HG03571 (cell line): ENCODE measurements at regions not wholly inside any gene's neighbourhood (a gene's known extent, or its start where the extent isn't known, plus 50 kb on each side); places are given as distances from the start of the nearest gene placed in this dataset.
"Not testable (repeated sequence)": the region's sequence is repeated elsewhere in the genome, so short reads cannot be mapped to it uniquely, and the experiment has no call there.

Experiments
- ATAC-seq: cut with Tn5 transposase; IDR thresholded peaks from one replicate; pipeline ENCODE4 v1.9.1; 2021; ENCODE audit not compliant: unreplicated experiment

GRCh38 chr11:43053638-43054412, 258.0 kb upstream of the API5 start:
- no peak for ATAC-seq

- ATAC-seq, result no peak
These were observed 244.1 kb upstream of the API5 start for GRCh38 chr11:43067681-43068080.

GRCh38 chr11:43071338-43071737, 240.5 kb upstream of the API5 start:
- ATAC-seq, result no peak

- no peak for ATAC-seq
These were observed 239.7 kb upstream of the API5 start for GRCh38 chr11:43072096-43072495.

- ATAC-seq, result no peak
These were observed 238.9 kb upstream of the API5 start for GRCh38 chr11:43072911-43073310.

- ATAC-seq, result no peak
These were observed 237.0 kb upstream of the API5 start for GRCh38 chr11:43074810-43075209.

GRCh38 chr11:43101113-43101512, 210.7 kb upstream of the API5 start:
- ATAC-seq, result no peak

- no peak for ATAC-seq
These were observed 195.7 kb upstream of the API5 start for GRCh38 chr11:43116071-43116470.

- no peak for ATAC-seq
These were observed 192.4 kb upstream of the API5 start for GRCh38 chr11:43119275-43119970.

GRCh38 chr11:43122546-43122945, 189.2 kb upstream of the API5 start:
- ATAC-seq, result no peak

GRCh38 chr11:43123443-43123842, 188.4 kb upstream of the API5 start:
- ATAC-seq, result no peak

GRCh38 chr11:43124272-43124935, 187.4 kb upstream of the API5 start:
- ATAC-seq, result no peak

- no peak for ATAC-seq
These were observed 182.5 kb upstream of the API5 start for GRCh38 chr11:43129329-43129728.

- no peak for ATAC-seq
These were observed 181.2 kb upstream of the API5 start for GRCh38 chr11:43130616-43131015.

GRCh38 chr11:43135966-43136534, 175.7 kb upstream of the API5 start:
- peak; percentile 68 for ATAC-seq

- no peak for ATAC-seq
These were observed 173.1 kb upstream of the API5 start for GRCh38 chr11:43138621-43139140.

GRCh38 chr11:43145653-43146052, 166.1 kb upstream of the API5 start:
- peak; percentile 72 for ATAC-seq

- no peak for ATAC-seq
These were observed 161.1 kb upstream of the API5 start for GRCh38 chr11:43150697-43151096.

GRCh38 chr11:43164831-43165230, 147.0 kb upstream of the API5 start:
- ATAC-seq, result no peak

- ATAC-seq, result not testable (repeated sequence)
These were observed 146.4 kb upstream of the API5 start for GRCh38 chr11:43165393-43165792.

- not testable (repeated sequence) for ATAC-seq
These were observed 143.6 kb upstream of the API5 start for GRCh38 chr11:43168241-43168640.
